Spleen (tissue), 7 donors: ENCODE measurements at regions not wholly inside any gene's neighbourhood (a gene's known extent, or its start where the extent isn't known, plus 50 kb on each side); places are given as distances from the start of the nearest gene placed in this dataset.

Source experiments
- POLR2A ChIP-seq, 3 donors: fragments of 450-650 bp; IDR thresholded peaks; one replicate each; pipeline ENCODE4 v1.5.1; 2017; ENCODE audit warnings: antibody characterized with exemption in 3 of 3, mild to moderate bottlenecking in 1 of 3
- POLR2AphosphoS5 ChIP-seq, 3 donors: sonication (generic); formaldehyde crosslinking; IDR thresholded peaks; one replicate each; pipeline ENCODE4 v1.5.1; 2017; ENCODE audit warnings: antibody characterized with exemption in 3 of 3
- TF ChIP-seq, protein P1 (sequence below), 11 experiments: fragments of 200-600 bp in 7 of 11; fragments of 450-650 bp in 4 of 11; sonication (generic) in 4 of 11; IDR thresholded peaks in 8 of 11; conservative IDR thresholded peaks in 3 of 11; 1 replicate in 7 of 11; 2 replicates in 4 of 11; pipeline versions ENCODE4 v1.4.0 to v1.8.0; 2016 to 2021; ENCODE audit warnings: antibody characterized with exemption in 11 of 11, inconsistent platforms in 4 of 11, mild to moderate bottlenecking in 1 of 11
- donor health status: DM: no; HTN: no; CAD: no; lungs with moderate emphysema.
- donor health status: DM: no; HTN: no; CAD: no.
- donor health status: DM: no; HTN: no; CAD: no.

DNA sequence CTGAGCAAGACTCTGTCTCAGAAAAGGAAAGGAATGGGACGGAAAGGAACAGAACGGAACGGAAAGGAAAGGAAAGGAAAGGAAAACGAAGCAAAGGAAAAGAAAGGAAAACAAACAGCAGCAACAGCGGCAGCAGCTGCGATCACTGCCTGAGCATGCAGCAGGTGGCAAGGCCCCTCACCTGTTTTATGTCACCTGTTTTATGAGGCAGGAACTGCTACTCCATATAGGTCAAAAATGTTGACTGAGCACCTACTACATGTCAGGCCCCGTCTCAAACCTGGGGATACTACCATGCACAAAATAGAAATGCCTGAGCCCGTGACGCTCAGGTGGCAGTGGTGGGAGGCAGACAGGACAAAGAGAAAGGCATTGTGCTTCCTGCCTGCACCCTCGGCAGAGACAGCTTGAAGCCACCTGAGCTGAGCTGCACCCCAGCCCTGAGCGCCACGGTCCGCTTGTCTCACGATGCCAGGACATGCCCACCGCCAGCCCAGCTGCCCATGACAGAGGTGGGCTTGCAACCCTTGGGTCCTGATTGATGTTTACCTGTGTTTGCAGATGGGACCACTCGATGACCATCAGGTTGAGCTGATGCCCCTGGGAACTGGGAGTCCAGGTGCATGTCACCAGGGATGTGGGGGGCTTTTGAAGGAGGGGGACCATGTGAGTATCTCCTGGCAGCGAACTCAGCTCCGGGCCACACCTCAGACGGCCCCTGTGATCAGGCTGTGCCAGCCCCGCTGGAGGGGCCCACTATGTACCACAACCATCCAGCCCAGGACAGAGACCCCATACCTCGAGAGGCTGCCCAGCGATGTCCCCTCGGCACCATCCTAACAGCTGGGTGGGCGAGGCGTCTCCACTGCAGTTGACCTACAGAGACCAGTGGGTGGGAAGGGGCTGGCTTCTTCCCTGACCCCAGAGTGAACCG lies 77.4 kb downstream of the RMI2 start:
- TF ChIP-seq, protein P1, sequence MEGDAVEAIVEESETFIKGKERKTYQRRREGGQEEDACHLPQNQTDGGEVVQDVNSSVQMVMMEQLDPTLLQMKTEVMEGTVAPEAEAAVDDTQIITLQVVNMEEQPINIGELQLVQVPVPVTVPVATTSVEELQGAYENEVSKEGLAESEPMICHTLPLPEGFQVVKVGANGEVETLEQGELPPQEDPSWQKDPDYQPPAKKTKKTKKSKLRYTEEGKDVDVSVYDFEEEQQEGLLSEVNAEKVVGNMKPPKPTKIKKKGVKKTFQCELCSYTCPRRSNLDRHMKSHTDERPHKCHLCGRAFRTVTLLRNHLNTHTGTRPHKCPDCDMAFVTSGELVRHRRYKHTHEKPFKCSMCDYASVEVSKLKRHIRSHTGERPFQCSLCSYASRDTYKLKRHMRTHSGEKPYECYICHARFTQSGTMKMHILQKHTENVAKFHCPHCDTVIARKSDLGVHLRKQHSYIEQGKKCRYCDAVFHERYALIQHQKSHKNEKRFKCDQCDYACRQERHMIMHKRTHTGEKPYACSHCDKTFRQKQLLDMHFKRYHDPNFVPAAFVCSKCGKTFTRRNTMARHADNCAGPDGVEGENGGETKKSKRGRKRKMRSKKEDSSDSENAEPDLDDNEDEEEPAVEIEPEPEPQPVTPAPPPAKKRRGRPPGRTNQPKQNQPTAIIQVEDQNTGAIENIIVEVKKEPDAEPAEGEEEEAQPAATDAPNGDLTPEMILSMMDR (IDR thresholded peaks at IDR 0.05 in 8 of 11, conservative IDR thresholded peaks at IDR 0.05 in 3 of 11) = no peak
- no peak for TF ChIP-seq POLR2A (IDR thresholded peaks at IDR 0.05)
- peak in 1 of 3 donors; percentile 23 for TF ChIP-seq POLR2AphosphoS5 (IDR thresholded peaks at IDR 0.05)
